ENCODE measurements at regions not wholly inside any gene's neighbourhood (a gene's known extent, or its start where the extent isn't known, plus 50 kb on each side); places are given as distances from the start of the nearest gene placed in this dataset.
"Not testable (repeated sequence)": the region's sequence is repeated elsewhere in the genome, so short reads cannot be mapped to it uniquely, and the experiment has no call there.

DNA sequence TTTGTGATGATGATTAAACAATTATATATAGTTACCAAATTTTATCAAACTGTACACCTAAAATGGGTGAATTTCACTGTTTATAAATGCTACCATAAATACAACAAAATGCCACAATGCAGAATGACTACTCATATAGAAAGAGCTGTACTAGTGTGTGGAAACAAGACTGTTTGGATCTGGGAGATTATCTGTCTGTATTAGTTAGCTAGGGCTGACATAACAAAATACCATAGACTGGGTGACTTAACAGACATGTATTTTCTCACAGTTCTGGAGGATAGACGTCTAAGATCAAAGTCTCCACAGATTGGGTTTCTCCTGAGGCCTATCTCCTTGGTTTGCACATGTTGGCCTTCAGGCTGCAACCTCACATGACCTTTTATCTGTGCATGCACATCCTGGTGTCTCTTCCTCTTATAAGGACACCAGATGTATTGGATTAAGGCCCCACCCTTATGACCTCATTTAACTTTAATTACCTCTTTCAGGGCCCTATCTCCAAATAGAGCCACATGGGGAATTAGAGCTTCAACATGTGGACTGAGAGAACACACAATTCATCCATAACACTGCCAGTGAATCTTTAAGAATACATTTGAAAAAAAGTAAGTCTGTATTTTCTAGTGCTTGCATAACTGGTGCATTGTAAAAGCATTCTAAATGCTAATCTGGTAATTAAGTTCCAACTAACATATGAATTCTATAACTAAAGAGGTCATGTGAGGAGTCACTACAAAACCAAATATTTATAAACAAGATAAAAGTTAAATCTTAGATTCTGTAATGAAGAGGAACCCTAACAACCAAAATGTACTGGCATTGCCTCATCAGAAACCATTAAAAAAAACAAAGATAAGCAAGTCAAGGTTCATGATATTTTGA lies 699.6 kb downstream of the NYAP2 start:
- DNase-seq (ENCODE audit: low read depth in 4 of 4, low spot score in 1 of 4), result no peak

- no peak for DNase-seq (ENCODE audit: low read depth in 4 of 4, low spot score in 1 of 4)
These were observed 695.5 kb downstream of the NYAP2 start for GRCh38 chr2:226095058-226095457.

GRCh38 chr2:226093364-226093763 lies 693.9 kb downstream of the NYAP2 start:
- DNase-seq (ENCODE audit: low read depth in 4 of 4, low spot score in 1 of 4), result no peak

DNA sequence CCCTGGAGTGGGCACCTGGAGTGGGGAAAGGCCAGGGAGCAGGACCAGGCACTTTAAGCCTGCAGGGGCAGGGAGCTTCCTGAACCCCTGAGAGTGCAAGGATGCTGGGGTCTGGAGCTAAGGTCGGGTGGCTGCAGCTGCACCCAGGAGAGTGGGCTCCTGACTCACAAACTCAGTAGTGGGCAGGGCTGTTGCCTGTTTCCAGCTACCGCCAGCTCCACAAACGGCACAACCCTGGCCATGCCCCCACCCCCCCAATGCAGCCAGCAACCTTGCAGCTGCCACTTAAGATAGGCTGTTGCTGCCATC lies 688.8 kb downstream of the NYAP2 start:
- DNase-seq (ENCODE audit: low read depth in 4 of 4, low spot score in 1 of 4), result no peak

- DNase-seq (ENCODE audit: low read depth in 4 of 4, low spot score in 1 of 4), result no peak
These were observed 688.2 kb downstream of the NYAP2 start for GRCh38 chr2:226087505-226088365.

DNA sequence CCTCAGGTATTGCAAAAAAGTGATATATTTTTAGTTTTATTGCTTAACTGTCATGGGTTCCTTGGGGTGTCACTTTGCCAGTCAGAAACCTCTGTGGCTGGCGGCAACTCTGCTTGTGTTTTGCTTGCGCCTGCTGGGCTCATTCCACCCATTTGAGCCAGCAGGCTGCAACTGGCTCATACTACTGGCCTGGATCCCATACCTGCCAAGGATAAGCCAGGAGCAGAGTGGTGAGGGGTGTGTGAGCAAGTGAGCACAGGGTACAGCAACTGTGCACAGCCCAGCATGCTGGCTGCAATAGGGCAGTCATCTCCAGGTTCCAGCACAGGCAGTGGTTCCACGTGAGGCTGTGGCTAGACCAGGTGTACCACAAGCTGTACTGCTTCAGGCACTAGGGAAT lies 687.5 kb downstream of the NYAP2 start:
- DNase-seq (ENCODE audit: low read depth in 4 of 4, low spot score in 1 of 4), result no peak

DNA sequence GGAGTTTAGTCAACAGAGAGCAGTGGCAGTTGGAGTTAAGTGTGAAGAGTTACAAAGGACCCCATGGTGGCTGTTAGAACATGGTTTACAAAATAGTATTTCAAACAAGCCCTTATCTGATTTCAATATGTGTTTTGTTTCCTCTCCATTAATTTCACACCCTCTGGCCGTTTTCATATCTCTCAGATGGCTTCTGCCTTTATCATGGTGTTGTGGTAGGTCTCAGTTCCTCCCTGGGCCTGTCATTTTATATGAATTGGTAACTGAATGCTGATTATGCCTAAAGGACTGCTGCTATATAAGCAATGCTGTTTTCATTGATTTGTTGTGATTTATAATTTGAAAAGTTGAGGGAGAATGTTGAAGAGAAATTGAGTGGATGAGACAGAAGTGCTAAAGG lies 686.7 kb downstream of the NYAP2 start:
- no peak for DNase-seq (ENCODE audit: low read depth in 4 of 4, low spot score in 1 of 4)

DNA sequence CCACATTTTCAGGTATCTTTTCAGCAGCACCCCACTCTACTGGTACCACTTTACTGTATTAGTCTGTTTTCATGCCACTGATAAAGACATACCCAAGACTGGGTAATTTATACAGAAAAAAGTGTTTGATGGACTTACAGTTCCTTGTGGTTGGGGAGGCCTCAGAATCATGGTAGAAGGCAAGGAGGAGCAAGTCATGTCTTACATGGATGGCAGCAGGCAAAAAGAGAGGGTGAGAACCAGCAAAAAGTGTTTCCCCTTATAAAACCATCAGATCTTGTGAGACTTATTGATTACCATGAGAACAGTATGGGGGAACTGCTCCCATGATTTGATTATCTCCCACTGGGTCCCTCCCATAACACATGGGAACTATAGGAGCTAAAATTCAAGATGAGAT lies 685.9 kb downstream of the NYAP2 start:
- not testable (repeated sequence) for DNase-seq (ENCODE audit: low read depth in 4 of 4, low spot score in 1 of 4)

- no peak for DNase-seq (ENCODE audit: low read depth in 4 of 4, low spot score in 1 of 4)
These were observed 680.8 kb downstream of the NYAP2 start for GRCh38 chr2:226080334-226080733.

- DNase-seq (ENCODE audit: low read depth in 4 of 4, low spot score in 1 of 4), result no peak
These were observed 680.2 kb downstream of the NYAP2 start for GRCh38 chr2:226079671-226080181.

DNA sequence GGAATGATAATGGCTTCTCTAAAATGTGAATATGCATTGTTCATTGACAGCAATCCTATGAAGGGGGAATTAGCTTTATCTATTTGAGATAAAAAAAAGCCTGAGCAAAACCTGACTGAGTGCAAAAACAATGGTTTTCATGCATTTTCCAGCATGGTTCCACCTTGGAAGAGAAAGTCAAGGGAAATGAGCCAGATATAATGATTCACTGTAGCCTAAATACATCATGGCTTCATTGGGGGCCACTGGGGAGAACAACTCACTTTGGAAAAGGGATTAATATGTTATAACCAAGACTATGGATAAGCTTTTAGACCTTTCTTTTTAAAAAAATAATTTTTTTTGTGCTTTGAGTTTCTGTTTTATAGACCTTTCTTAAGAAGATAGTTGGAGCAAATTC lies 679.7 kb downstream of the NYAP2 start:
- DNase-seq (ENCODE audit: low read depth in 4 of 4, low spot score in 1 of 4), result no peak

- no peak for DNase-seq (ENCODE audit: low read depth in 4 of 4, low spot score in 1 of 4)
These were observed 679.2 kb downstream of the NYAP2 start for GRCh38 chr2:226078666-226079065.

GRCh38 chr2:226077841-226078240 lies 678.3 kb downstream of the NYAP2 start:
- DNase-seq (ENCODE audit: low read depth in 4 of 4, low spot score in 1 of 4), result no peak

GRCh38 chr2:226077031-226077430 lies 677.5 kb downstream of the NYAP2 start:
- no peak for DNase-seq (ENCODE audit: low read depth in 4 of 4, low spot score in 1 of 4)

DNA sequence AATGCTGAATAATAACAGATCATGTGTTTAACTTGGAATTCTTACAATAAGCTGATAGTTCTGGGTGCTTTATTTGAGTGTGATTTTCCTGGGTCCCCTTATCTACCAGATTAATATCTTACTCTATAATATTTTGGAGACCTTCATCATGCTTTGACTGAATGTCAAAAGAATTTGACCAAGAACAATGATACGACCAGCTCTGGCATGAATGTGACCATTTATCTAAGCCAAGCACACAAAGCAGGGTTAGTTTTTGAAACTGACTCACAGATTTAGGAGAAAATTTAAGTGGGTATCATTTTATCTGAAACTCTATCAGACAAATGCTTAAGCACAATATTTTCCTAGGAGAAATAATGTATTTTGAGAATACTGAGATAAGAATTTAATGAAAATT lies 677.0 kb downstream of the NYAP2 start:
- DNase-seq (ENCODE audit: low read depth in 4 of 4, low spot score in 1 of 4), result no peak

GRCh38 chr2:226074391-226074790 lies 674.9 kb downstream of the NYAP2 start:
- DNase-seq (ENCODE audit: low read depth in 4 of 4, low spot score in 1 of 4), result no peak

- no peak for DNase-seq (ENCODE audit: low read depth in 4 of 4, low spot score in 1 of 4)
These were observed 674.1 kb downstream of the NYAP2 start for GRCh38 chr2:226073496-226074160.

DNA sequence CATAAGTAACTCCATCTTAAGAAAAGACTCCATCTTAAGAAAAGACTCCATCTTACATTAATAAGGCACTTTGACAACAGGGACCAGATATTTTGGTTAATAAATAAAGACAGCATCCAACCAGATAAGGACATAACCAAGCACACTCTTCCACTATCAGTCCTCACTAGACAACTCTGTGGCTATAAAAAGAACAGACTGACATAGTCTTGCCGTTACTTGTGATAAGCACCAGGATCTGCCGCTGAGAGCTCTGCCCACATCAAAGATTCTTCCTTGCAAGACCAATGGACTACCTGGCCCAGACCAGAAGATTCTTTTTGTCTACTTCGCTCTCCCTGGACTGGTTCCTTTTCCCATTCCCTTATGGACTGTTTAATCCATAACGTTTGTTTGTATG lies 667.4 kb downstream of the NYAP2 start:
- DNase-seq (ENCODE audit: low read depth in 4 of 4, low spot score in 1 of 4), result no peak

GRCh38 chr2:226066391-226066790 lies 666.9 kb downstream of the NYAP2 start:
- DNase-seq (ENCODE audit: low read depth in 4 of 4, low spot score in 1 of 4), result no peak

DNA sequence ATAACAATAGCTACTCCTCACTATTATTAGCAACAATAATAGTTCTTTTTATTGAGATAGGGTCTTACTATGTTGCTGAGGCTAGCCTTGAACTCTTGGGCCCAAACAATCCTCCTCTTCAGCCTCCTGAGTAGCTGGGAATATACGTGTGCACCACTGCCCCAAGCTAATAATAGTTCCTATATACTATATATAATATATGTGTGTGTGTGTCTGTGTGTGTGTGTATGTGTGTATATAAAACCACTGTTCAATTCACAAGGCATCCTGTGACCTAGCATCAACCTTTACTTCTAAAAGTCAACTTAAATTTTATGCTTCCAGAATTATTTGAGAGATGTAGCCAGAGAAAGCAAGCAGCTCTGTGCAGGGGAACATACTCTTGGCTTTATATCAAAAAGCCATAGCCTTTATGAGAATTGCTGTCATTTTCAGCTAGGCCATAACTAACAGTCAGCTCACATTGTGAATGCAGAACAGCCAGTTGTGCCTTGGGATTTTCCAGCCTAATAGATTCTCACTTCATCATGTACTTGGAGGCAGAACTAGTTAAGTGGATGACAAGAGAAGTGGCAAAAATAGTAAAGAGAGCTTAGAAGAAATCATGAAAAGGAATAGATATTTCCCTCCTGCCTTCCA lies 665.5 kb downstream of the NYAP2 start:
- DNase-seq (ENCODE audit: low read depth in 4 of 4, low spot score in 1 of 4), result no peak

Data from stimulated activated CD4-positive, alpha-beta T cell treated with anti-CD3 and anti-CD28 coated beads, Interleukin-1b, Interleukin-23, amount 100 ng/mL, for 24 hours (primary cell).